Breast epithelium (tissue), 4 donors: ENCODE measurements at regions not wholly inside any gene's neighbourhood (a gene's known extent, or its start where the extent isn't known, plus 50 kb on each side); places are given as distances from the start of the nearest gene placed in this dataset.

ENCODE experiments used
- DNase-seq, 2 donors: peaks; one replicate each; pipeline ENCODE4 v3.0.0-alpha.2; 2019; ENCODE audit warnings: low spot score in 2 of 2
- H3K27ac ChIP-seq, 2 donors: fragments of 200-600 bp; sonication (generic) in 1 of 2; one replicate each; pipeline ENCODE4 v1.5.1; 2016 to 2019; ENCODE audit warnings: mild to moderate bottlenecking in 1 of 2
- H3K27me3 ChIP-seq, 2 donors: fragments of 200-600 bp; sonication (generic) in 1 of 2; one replicate each; pipeline versions ENCODE4 v1.5.1 to v1.6.0; 2017 to 2019; ENCODE audit warnings: control low read depth in 1 of 2, mild to moderate bottlenecking in 1 of 2
- H3K36me3 ChIP-seq: fragments of 200-600 bp; one replicate; pipeline ENCODE4 v1.5.1; 2019
- H3K4me1 ChIP-seq, 2 donors: fragments of 200-600 bp; sonication (generic); one replicate each; pipeline ENCODE4 v1.5.1; 2016 to 2019; ENCODE audit warnings: control low read depth in 1 of 2
- H3K4me3 ChIP-seq, 3 donors: fragments of 200-600 bp; sonication (generic); 1 replicate in 2 of 3; 2 replicates in 1 of 3; pipeline ENCODE4 v1.5.1; 2016 to 2019; ENCODE audit warnings: mild to moderate bottlenecking in 3 of 3, moderate library complexity in 2 of 3
- H3K9me3 ChIP-seq, 2 donors: fragments of 200-600 bp; sonication (generic) in 1 of 2; one replicate each; pipeline ENCODE4 v1.5.1; 2016 to 2019; ENCODE audit warnings: control low read depth in 1 of 2
- POLR2A ChIP-seq: fragments of 450-650 bp; IDR thresholded peaks from one replicate; pipeline ENCODE4 v1.6.1; 2016; ENCODE audit warnings: antibody characterized with exemption, mild to moderate bottlenecking, moderate library complexity
- POLR2AphosphoS5 ChIP-seq, 3 donors: sonication (generic); formaldehyde crosslinking; IDR thresholded peaks; one replicate each; pipeline ENCODE4 v1.6.1; 2017; ENCODE audit warnings: antibody characterized with exemption in 3 of 3
- intact Hi-C: fragments of 100-400 bp; cut with DNase I; formaldehyde crosslinking; loops from one replicate; pipeline ENCODE4 v1.15.1; 2023; ENCODE audit warnings: low total_unique reads
- TF ChIP-seq, protein P1 (sequence below), 3 donors: fragments of 450-650 bp; IDR thresholded peaks; one replicate each; pipeline ENCODE4 v1.5.1; 2016 to 2017; ENCODE audit warnings: antibody characterized with exemption in 3 of 3, mild to moderate bottlenecking in 3 of 3, moderate library complexity in 3 of 3

DNA sequence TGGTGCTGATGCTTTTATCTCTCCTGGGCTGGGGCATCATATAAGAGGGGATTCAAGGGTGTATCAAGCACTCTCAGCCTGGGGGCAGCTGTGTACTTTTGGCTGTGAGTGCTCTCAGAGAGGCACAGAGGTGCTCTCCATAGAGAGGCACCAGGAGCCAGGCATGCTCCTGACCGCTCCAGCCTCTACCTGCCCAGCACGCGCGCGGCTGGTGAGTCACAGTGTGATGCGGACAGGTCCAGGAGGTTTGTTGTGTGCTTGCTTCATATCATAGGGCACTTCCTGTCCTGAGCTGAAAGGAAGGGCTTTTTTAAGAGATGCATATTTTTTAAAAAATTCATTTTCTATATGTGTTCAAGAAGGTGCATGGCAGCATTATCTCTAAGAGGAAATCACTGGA is 93.6 kb upstream of the BCAR3 start:
- no peaks in the 10 kb centered on the region for H3K9me3 ChIP-seq
- TF ChIP-seq POLR2AphosphoS5 (IDR thresholded peaks at IDR 0.05) = no peak
- no peak for TF ChIP-seq POLR2A
- TF ChIP-seq, protein P1, sequence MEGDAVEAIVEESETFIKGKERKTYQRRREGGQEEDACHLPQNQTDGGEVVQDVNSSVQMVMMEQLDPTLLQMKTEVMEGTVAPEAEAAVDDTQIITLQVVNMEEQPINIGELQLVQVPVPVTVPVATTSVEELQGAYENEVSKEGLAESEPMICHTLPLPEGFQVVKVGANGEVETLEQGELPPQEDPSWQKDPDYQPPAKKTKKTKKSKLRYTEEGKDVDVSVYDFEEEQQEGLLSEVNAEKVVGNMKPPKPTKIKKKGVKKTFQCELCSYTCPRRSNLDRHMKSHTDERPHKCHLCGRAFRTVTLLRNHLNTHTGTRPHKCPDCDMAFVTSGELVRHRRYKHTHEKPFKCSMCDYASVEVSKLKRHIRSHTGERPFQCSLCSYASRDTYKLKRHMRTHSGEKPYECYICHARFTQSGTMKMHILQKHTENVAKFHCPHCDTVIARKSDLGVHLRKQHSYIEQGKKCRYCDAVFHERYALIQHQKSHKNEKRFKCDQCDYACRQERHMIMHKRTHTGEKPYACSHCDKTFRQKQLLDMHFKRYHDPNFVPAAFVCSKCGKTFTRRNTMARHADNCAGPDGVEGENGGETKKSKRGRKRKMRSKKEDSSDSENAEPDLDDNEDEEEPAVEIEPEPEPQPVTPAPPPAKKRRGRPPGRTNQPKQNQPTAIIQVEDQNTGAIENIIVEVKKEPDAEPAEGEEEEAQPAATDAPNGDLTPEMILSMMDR (IDR thresholded peaks at IDR 0.05) = no peak
- H3K36me3 ChIP-seq = no peaks in the 10 kb centered on the region
- DNase-seq = peak in 1 of 2 donors; percentile 59
- no peaks in the 10 kb centered on the region for H3K27me3 ChIP-seq
- no peaks in the 10 kb centered on the region for H3K4me1 ChIP-seq
- intact Hi-C loops = no loop called here
- H3K27ac ChIP-seq = peak overlapping the region; percentile 31 to 71
- no peak overlapping the region for H3K4me3 ChIP-seq

DNA sequence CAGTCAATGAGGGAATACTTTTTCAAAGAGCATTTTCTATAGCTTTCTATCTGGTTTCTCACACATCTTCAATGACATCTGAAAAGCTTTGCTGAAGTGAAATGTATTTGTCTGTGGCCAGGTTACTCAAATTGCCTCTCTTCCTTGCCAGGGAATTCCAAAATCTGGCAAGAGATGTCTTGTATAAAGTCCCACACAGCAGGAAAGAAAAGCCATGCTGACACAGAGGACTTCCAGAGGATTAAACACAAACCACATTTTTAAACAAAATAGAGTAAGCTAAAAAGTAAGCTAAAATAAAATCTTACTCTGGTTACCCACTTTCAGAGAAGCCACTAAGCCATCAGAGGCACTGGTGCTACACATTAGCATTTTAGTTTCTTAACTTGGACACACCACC is 93.1 kb upstream of the BCAR3 start:
- H3K27me3 ChIP-seq = no peaks in the 10 kb centered on the region
- no peaks in the 10 kb centered on the region for H3K4me1 ChIP-seq
- peak overlapping the region; percentile 31 to 71 for H3K27ac ChIP-seq
- H3K4me3 ChIP-seq = no peak overlapping the region
- no peaks in the 10 kb centered on the region for H3K36me3 ChIP-seq
- TF ChIP-seq, protein P1 (IDR thresholded peaks at IDR 0.05) = no peak
- TF ChIP-seq POLR2A (no peak), POLR2AphosphoS5 (IDR thresholded peaks at IDR 0.05) (no peak)
- no peak for DNase-seq
- intact Hi-C loops = no loop called here
- H3K9me3 ChIP-seq = no peaks in the 10 kb centered on the region

DNA sequence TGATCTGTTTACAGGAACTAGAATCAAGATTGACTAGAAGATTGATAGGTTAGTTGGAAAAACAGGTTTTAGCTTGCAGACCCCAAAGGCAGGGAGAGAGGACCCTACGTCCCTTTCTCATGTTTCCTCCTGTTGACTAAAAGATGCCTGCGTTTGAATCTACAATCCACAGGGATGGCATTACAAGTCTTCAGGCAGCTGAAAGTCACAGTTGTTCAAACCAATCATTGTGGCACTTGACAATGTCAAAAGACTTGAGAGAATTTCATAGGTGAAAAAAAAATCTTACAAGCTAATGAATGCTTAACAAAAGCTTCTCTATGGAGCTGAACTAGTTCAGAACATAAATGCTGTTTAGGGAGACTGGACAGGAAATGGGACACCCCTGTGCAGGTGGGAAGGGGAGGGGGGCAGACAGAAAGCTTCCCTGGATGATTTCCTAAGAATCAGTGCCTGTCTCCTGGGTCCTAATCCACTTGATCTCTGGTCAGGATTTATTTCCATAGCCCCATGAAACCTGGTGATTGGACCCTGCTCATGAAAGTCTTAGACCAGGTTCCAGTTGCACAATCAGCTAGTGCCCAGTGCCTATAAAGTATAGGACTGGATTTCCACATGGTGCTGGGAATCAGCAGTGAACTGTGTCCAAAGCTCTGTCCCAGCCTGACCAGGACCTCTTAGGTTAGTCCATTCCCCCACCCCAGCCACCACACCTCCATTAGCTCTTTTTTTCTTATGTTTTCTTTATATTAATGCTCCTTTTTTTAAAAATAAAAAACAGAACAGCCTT is 91.6 kb upstream of the BCAR3 start:
- Histone ChIP-seq H3K27ac (no peak overlapping the region), H3K36me3 (no peaks in the 10 kb centered on the region), H3K27me3 (no peaks in the 10 kb centered on the region), H3K4me1 (peaks cover 0 to 4% of the 10 kb centered on the region in 2 donors), H3K4me3 (no peak overlapping the region), H3K9me3 (no peaks in the 10 kb centered on the region)
- TF ChIP-seq, protein P1 (IDR thresholded peaks at IDR 0.05) = no peak
- TF ChIP-seq POLR2A = no peak
- no peak for TF ChIP-seq POLR2AphosphoS5 (IDR thresholded peaks at IDR 0.05)
- intact Hi-C loops = no loop called here
- no peak for DNase-seq

DNA sequence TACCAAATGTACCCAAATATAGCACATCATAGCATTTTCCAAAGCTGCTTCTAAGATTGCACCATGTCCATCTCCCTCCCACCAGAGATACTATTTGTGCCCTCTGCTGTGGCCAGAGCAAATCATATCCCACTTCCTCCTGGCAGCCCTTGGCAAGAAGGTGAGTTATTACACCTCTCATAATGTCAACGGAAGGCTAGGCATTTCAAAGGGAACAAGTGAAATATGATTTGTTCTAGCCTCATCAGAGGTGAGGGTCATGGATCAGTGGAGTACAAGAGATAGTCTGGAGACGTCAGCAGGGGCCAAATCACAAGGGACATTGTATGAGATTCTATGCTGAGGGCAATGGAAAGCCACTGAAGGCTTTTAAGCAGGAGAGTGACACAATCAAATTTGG is 90.2 kb upstream of the BCAR3 start:
- intact Hi-C loops = no loop called here
- peaks cover 0 to 4% of the 10 kb centered on the region in 2 donors for H3K4me1 ChIP-seq
- no peaks in the 10 kb centered on the region for H3K36me3 ChIP-seq
- H3K4me3 ChIP-seq = no peak overlapping the region
- no peak for DNase-seq
- no peaks in the 10 kb centered on the region for H3K9me3 ChIP-seq
- H3K27me3 ChIP-seq = no peaks in the 10 kb centered on the region
- TF ChIP-seq POLR2AphosphoS5 (IDR thresholded peaks at IDR 0.05) (no peak), POLR2A (no peak)
- TF ChIP-seq, protein P1 (IDR thresholded peaks at IDR 0.05) = no peak
- no peak overlapping the region for H3K27ac ChIP-seq

DNA sequence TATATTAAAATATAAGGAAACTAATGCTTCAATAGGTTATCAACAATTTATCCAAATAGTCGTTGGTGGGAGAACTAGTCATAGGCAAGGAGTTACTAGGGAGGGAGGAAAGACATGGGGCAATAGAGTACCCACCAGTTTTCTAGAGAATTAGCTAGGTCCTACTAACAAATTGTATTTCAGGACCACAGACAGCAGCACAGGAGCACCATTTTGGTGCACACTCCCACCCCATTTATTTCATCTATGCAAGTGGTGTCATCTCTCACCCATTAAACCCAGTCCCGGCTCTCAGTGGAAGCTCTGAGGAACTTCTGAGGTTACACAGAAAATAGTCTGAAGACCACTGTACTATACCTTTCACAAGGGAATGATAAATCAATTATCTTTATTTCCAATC is 89.0 kb upstream of the BCAR3 start:
- intact Hi-C loops = no loop called here
- no peak for TF ChIP-seq POLR2A
- Histone ChIP-seq H3K27ac (no peak overlapping the region), H3K36me3 (no peaks in the 10 kb centered on the region), H3K27me3 (no peaks in the 10 kb centered on the region), H3K4me1 (peaks cover 0 to 4% of the 10 kb centered on the region in 2 donors), H3K4me3 (no peak overlapping the region), H3K9me3 (no peaks in the 10 kb centered on the region)
- DNase-seq = no peak
